ENCODE measurements at regions not wholly inside any gene's neighbourhood (a gene's known extent, or its start where the extent isn't known, plus 50 kb on each side); places are given as distances from the start of the nearest gene placed in this dataset.

- no peak overlapping the region for H3K14ac ChIP-seq (ENCODE audit: insufficient read length)
- 79% methylated on average over 3 of the region's 3 CpGs; no CpG with 5 or more reads in 1 of the 2 experiments for WGBS, 2 experiments (ENCODE audit: extremely low coverage in 1 of 2, insufficient coverage in 1 of 2, insufficient read length in 1 of 2, insufficient replicate concordance in 2 of 2, low coverage in 1 of 2, low lambda C conversion rate in 2 of 2, missing lambda C conversion rate in 1 of 2)
- ChIA-PET POLR2A (ENCODE audit: partially characterized antibody) (no interaction called here), CTCF (ENCODE audit: partially characterized antibody) (interaction anchor here (0.8 kb wide), 1 partner anchor 426 kb away, joined by 3 read pairs; no protein-coding TSS in a partner anchor)
- no peak overlapping the region for H3K4me3 ChIP-seq (ENCODE audit: extremely low read depth in 1 of 4, insufficient read depth in 2 of 4, low read depth in 3 of 4, low read length in 4 of 4)
- H3K4ac ChIP-seq (replicated peaks; ENCODE audit: insufficient read length, low read depth, low read length), result no peak overlapping the region
- no peak overlapping the region for H3K23ac ChIP-seq (ENCODE audit: insufficient read length)
- no peaks in the 10 kb centered on the region for H3K79me1 ChIP-seq (ENCODE audit: low read depth, low read length)
- H4K8ac ChIP-seq (ENCODE audit: extremely low read depth, insufficient read depth, low read length), result no peak overlapping the region
- H3K4me1 ChIP-seq (replicated peaks in 1 of 4; ENCODE audit: control insufficient read depth in 3 of 4, insufficient read depth in 4 of 4, low read length in 3 of 4), result no peaks in the 10 kb centered on the region
- no peak for TF ChIP-seq RBBP5 (IDR thresholded peaks at IDR 0.05; ENCODE audit: borderline replicate concordance, low read depth, low read length)
- TF ChIP-seq KDM5A (IDR thresholded peaks at IDR 0.05; ENCODE audit: low read length), result no peak
- no peak for TF ChIP-seq EZH2 (IDR thresholded peaks at IDR 0.05; ENCODE audit: low read depth, low read length, severe bottlenecking)
- TF ChIP-seq TAF1 (IDR thresholded peaks at IDR 0.05; ENCODE audit: low read depth, low read length), result no peak
- no peak for TF ChIP-seq KDM4A (IDR thresholded peaks at IDR 0.05; ENCODE audit: low read depth, low read length, severe bottlenecking)
- no peak for TF ChIP-seq BACH1 (IDR thresholded peaks at IDR 0.05; ENCODE audit: low read length)
- TF ChIP-seq CBX8 (IDR thresholded peaks at IDR 0.05; ENCODE audit: borderline replicate concordance, low read depth, low read length), result no peak
- TF ChIP-seq SAP30 (IDR thresholded peaks at IDR 0.05; ENCODE audit: insufficient read depth, insufficient replicate concordance, low read length), result no peak
- no peak for TF ChIP-seq MAX (IDR thresholded peaks at IDR 0.05)
- TF ChIP-seq EGR1 (IDR thresholded peaks at IDR 0.05; ENCODE audit: borderline replicate concordance, low read depth, low read length), result no peak
- TF ChIP-seq ASH2L (IDR thresholded peaks at IDR 0.05; ENCODE audit: low read length), result no peak
- TF ChIP-seq ATF3 (IDR thresholded peaks at IDR 0.05; ENCODE audit: insufficient read depth, low read depth, low read length), result no peak
- no peak for TF ChIP-seq KDM1A (IDR thresholded peaks at IDR 0.05; ENCODE audit: borderline replicate concordance, low read length)
- no peak for TF ChIP-seq CEBPB (IDR thresholded peaks at IDR 0.05; ENCODE audit: low read depth, low read length)
- H4K91ac ChIP-seq (replicated peaks; ENCODE audit: insufficient read length, low read length), result no peak overlapping the region
- no peak overlapping the region for H3K18ac ChIP-seq (ENCODE audit: extremely low read depth, low read length)
- H2AFZ ChIP-seq (ENCODE audit: low read length), result no peak overlapping the region
- H4K5ac ChIP-seq (ENCODE audit: insufficient read length, low read depth, low read length), result no peak overlapping the region
- no peak overlapping the region for H3K9ac ChIP-seq (replicated peaks in 1 of 4; ENCODE audit: extremely low read depth in 1 of 4, low read depth in 3 of 4, low read length in 3 of 4)
- H2BK12ac ChIP-seq (ENCODE audit: low read depth, low read length), result no peak overlapping the region
- no peaks in the 10 kb centered on the region for H3K79me2 ChIP-seq (ENCODE audit: control insufficient read depth in 1 of 2, insufficient read depth in 2 of 2, low read length in 2 of 2)
- H2AK5ac ChIP-seq (ENCODE audit: low read depth, low read length), result no peak overlapping the region
- no peaks in the 10 kb centered on the region for H3K27me3 ChIP-seq (replicated peaks in 1 of 4; ENCODE audit: control insufficient read depth in 3 of 4, extremely low read depth in 1 of 4, insufficient read depth in 3 of 4, low read length in 3 of 4)
- H3K4me2 ChIP-seq (ENCODE audit: insufficient read depth in 1 of 2, low read depth in 2 of 2, low read length in 2 of 2), result no peak overlapping the region
- DNase-seq (ENCODE audit: low read depth in 1 of 2, low spot score in 2 of 2) (no peak), FAIRE-seq (no peak)
- H2BK20ac ChIP-seq (ENCODE audit: low read length), result no peak overlapping the region
- H3K56ac ChIP-seq (replicated peaks; ENCODE audit: insufficient read length, low read depth, low read length), result no peak overlapping the region
- H2BK120ac ChIP-seq (replicated peaks; ENCODE audit: low read depth, low read length), result no peak overlapping the region
- no peak overlapping the region for H2BK5ac ChIP-seq (ENCODE audit: low read depth, low read length)
- no peak overlapping the region for H3K27ac ChIP-seq (ENCODE audit: low read depth, low read length)
- no peaks in the 10 kb centered on the region for H3K36me3 ChIP-seq (ENCODE audit: control insufficient read depth in 2 of 4, insufficient read depth in 4 of 4, low read length in 3 of 4)
- no peaks in the 10 kb centered on the region for H3K23me2 ChIP-seq (ENCODE audit: low read depth, low read length)
- H3K9me3 ChIP-seq (ENCODE audit: insufficient read depth in 2 of 2, low read depth in 1 of 2, low read length in 1 of 2), result no peaks in the 10 kb centered on the region
- no peak overlapping the region for H2BK15ac ChIP-seq (ENCODE audit: low read length)
- no peaks in the 10 kb centered on the region for H4K20me1 ChIP-seq (replicated peaks in 1 of 2; ENCODE audit: control insufficient read depth in 1 of 2, insufficient read depth in 2 of 2, low read length in 2 of 2)
Measured at GRCh38 chr12:115088328-115088994, 404.5 kb upstream of the TBX3 start.

Measured in H1 (cell line).